Upper lobe of left lung (tissue), 4 donors: ENCODE measurements at regions not wholly inside any gene's neighbourhood (a gene's known extent, or its start where the extent isn't known, plus 50 kb on each side); places are given as distances from the start of the nearest gene placed in this dataset.

ENCODE experiments used
- CTCF ChIP-seq, 6 experiments: fragments of 450-650 bp in 4 of 6; fragments of 200-600 bp in 2 of 6; sonication (generic) in 2 of 6; IDR thresholded peaks; one replicate each; pipeline ENCODE4 v1.5.1; 2016 to 2019; ENCODE audit warnings: antibody characterized with exemption in 6 of 6
- POLR2A ChIP-seq, 4 donors: fragments of 450-650 bp; IDR thresholded peaks; one replicate each; pipeline ENCODE4 v1.5.1; 2016 to 2017; ENCODE audit warnings: antibody characterized with exemption in 4 of 4, mild to moderate bottlenecking in 2 of 4

GRCh38 chr2:195413422-195413821, 243.6 kb upstream of the SLC39A10 start:
- TF ChIP-seq CTCF (IDR thresholded peaks at IDR 0.05) (no peak), POLR2A (IDR thresholded peaks at IDR 0.05) (no peak)
